HepG2 (cell line): ENCODE measurements at regions not wholly inside any gene's neighbourhood (a gene's known extent, or its start where the extent isn't known, plus 50 kb on each side); places are given as distances from the start of the nearest gene placed in this dataset.

ENCODE experiments used
- ATAC-seq: fragments of 200-7000 bp; cut with Tn5 transposase; 3 replicates; pipeline ENCODE4 v1.9.1; 2020; ENCODE audit warnings: mild to moderate bottlenecking, moderate library complexity
- BruUV-seq: library from RNA; stranded (reverse); fragments of 400-500 nt; replicated peaks from 2 replicates; lab custom pipeline; 2021; lab: Mats Ljungman, UMichigan
- CTCF ChIA-PET: fragments of 300-600 bp; formaldehyde crosslinking; extraction: SDS; loops from one replicate; lab custom pipeline; 2021; ENCODE audit warnings: low total read pairs, inconsistent platforms, low intra/inter-chr PET ratio; lab: Yijun Ruan, JAX
- POLR2A ChIA-PET: fragments of 350-600 bp; sonication (Branson Sonifier 250); formaldehyde crosslinking; loops from one replicate; lab custom pipeline; 2020; ENCODE audit warnings: antibody characterized with exemption, inconsistent platforms; lab: Yijun Ruan, JAX
- DNase-seq: peaks from one replicate; pipeline ENCODE4 v3.0.0-alpha.2; 2015; ENCODE audit warnings: low spot score
- FAIRE-seq: peaks from 3 replicates; lab custom pipeline; 2011; peaks lifted over from hg19 to GRCh38; lab: Jason Lieb, UNC
- H2AFZ ChIP-seq: one replicate; pipeline ENCODE4 v1.6.1; 2011; ENCODE audit warnings: low read length, inconsistent platforms
- H3K27ac ChIP-seq: fragments of 300-600 bp; 3 replicates; pipeline ENCODE4 v1.8.0; 2011; ENCODE audit warnings: mixed run types, mild to moderate bottlenecking, mixed read lengths, low read length, inconsistent platforms; ENCODE audit not compliant: insufficient read depth; ENCODE audit errors: extremely low read length
- H3K27me3 ChIP-seq, 2 experiments: fragments of 200-600 bp in 1 of 2; 2 replicates in 1 of 2; 3 replicates in 1 of 2; pipeline versions ENCODE4 v1.6.0 to v1.8.0; 2011; ENCODE audit warnings: low read length in 2 of 2, mild to moderate bottlenecking in 2 of 2, moderate library complexity in 2 of 2, inconsistent platforms in 1 of 2; ENCODE audit not compliant: insufficient read depth in 2 of 2, control insufficient read depth in 1 of 2
- H3K36me3 ChIP-seq, 2 experiments: fragments of 200-600 bp in 1 of 2; replicated peaks in 1 of 2; 2 replicates in 1 of 2; 3 replicates in 1 of 2; pipeline versions ENCODE4 v1.5.1 to v1.8.0; 2011; ENCODE audit warnings: low read length in 2 of 2, inconsistent platforms in 1 of 2; ENCODE audit not compliant: insufficient read depth in 2 of 2, control insufficient read depth in 1 of 2
- H3K4me1 ChIP-seq: 2 replicates; pipeline ENCODE4 v1.5.1; 2012; ENCODE audit warnings: low read length, inconsistent platforms; ENCODE audit not compliant: insufficient read depth
- H3K4me2 ChIP-seq: 2 replicates; pipeline ENCODE4 v1.6.0; 2011; ENCODE audit warnings: low read depth, low read length, inconsistent platforms
- H3K4me3 ChIP-seq, 3 experiments: fragments of 200-600 bp in 1 of 3; sonication (generic), shearing (Covaris generic) in 1 of 3; replicated peaks in 1 of 3; 2 replicates each; pipeline ENCODE4 v1.5.1; 2011 to 2016; ENCODE audit warnings: low read length in 3 of 3, inconsistent platforms in 2 of 3, low read depth in 2 of 3, mild to moderate bottlenecking in 2 of 3, control low read depth in 1 of 3, mixed read lengths in 1 of 3; ENCODE audit not compliant: insufficient read depth in 1 of 3
- H3K79me2 ChIP-seq: one replicate; pipeline ENCODE4 v1.6.1; 2011; ENCODE audit warnings: low read length, inconsistent platforms; ENCODE audit not compliant: insufficient read depth
- H3K9ac ChIP-seq: 2 replicates; pipeline ENCODE4 v1.6.0; 2011; ENCODE audit warnings: mild to moderate bottlenecking, low read depth, low read length, inconsistent platforms; ENCODE audit not compliant: insufficient read depth
- H3K9me3 ChIP-seq: 2 replicates; pipeline ENCODE4 v1.5.1; 2012; ENCODE audit warnings: mild to moderate bottlenecking, low read length
- H4K20me1 ChIP-seq: 2 replicates; pipeline ENCODE4 v1.6.0; 2011; ENCODE audit warnings: inconsistent platforms, mild to moderate bottlenecking, low read length, moderate library complexity; ENCODE audit not compliant: insufficient read depth
- ARHGAP35 ChIP-seq: sonication (generic); formaldehyde crosslinking; IDR thresholded peaks from 2 replicates; pipeline ENCODE4 v1.9.0; 2022; ENCODE audit warnings: mild to moderate bottlenecking, inconsistent platforms, moderate library complexity, missing genetic modification reagents, borderline replicate concordance
- CENPX ChIP-seq: sonication (generic); formaldehyde crosslinking; IDR thresholded peaks from 2 replicates; pipeline ENCODE4 v1.9.0; 2021; ENCODE audit warnings: mild to moderate bottlenecking, missing genetic modification reagents, moderate library complexity
- GMEB1 ChIP-seq: sonication (generic); formaldehyde crosslinking; IDR thresholded peaks from 2 replicates; pipeline ENCODE4 v1.5.1; 2020; ENCODE audit warnings: missing genetic modification reagents, mild to moderate bottlenecking, borderline replicate concordance
- HOXA7 ChIP-seq: sonication (generic); formaldehyde crosslinking; IDR thresholded peaks from 2 replicates; pipeline ENCODE4 v1.8.1; 2022; ENCODE audit warnings: mild to moderate bottlenecking, missing genetic modification reagents, moderate library complexity
- SKIL ChIP-seq: sonication (generic); formaldehyde crosslinking; IDR thresholded peaks from 2 replicates; pipeline ENCODE4 v1.8.0; 2022; ENCODE audit warnings: missing genetic modification reagents, mild to moderate bottlenecking, moderate library complexity, borderline replicate concordance
- SMARCC2 ChIP-seq: fragments of 450-650 bp; IDR thresholded peaks from 2 replicates; pipeline ENCODE4 v1.6.1; 2017; ENCODE audit warnings: antibody characterized with exemption, mild to moderate bottlenecking
- ZBTB25 ChIP-seq: IDR thresholded peaks from 2 replicates; pipeline ENCODE4 v1.6.1; 2018; ENCODE audit warnings: missing genetic modification reagents
- ZFP82 ChIP-seq: sonication (generic); formaldehyde crosslinking; IDR thresholded peaks from 2 replicates; pipeline ENCODE4 v1.5.1; 2020; ENCODE audit warnings: mild to moderate bottlenecking, missing genetic modification reagents, borderline replicate concordance
- ZNF629 ChIP-seq: sonication (generic); formaldehyde crosslinking; conservative IDR thresholded peaks from 2 replicates; pipeline ENCODE4 v1.5.0; 2020; ENCODE audit warnings: missing genetic modification reagents
- ZNF761 ChIP-seq: sonication (generic); formaldehyde crosslinking; conservative IDR thresholded peaks from 2 replicates; pipeline ENCODE4 v1.4.0; 2020; ENCODE audit warnings: mild to moderate bottlenecking, missing genetic modification reagents
- ZSCAN30 ChIP-seq: sonication (generic); formaldehyde crosslinking; IDR thresholded peaks from 2 replicates; pipeline ENCODE4 v1.5.0; 2020; ENCODE audit warnings: mild to moderate bottlenecking, missing genetic modification reagents
- ZSCAN9 ChIP-seq: IDR thresholded peaks from 2 replicates; pipeline ENCODE4 v1.6.1; 2016; ENCODE audit warnings: borderline replicate concordance
- WGBS: methylation state at CpG from one replicate; pipeline ENCODE4 v1.1.6; 2017; ENCODE audit warnings: low lambda C conversion rate; 5-methylcytosine and 5-hydroxymethylcytosine counted together
- in situ Hi-C: cut with HindIII; loops from 2 replicates; pipeline ENCODE4 v1.10.0; 2017; ENCODE audit warnings: low pct_unique_long_range_greater_than_20kb; ENCODE audit not compliant: extremely low pct_ligation_motif_present
- intact Hi-C: fragments of 100-400 bp; cut with micrococcal nuclease; formaldehyde crosslinking; loops from one replicate; pipeline ENCODE4 v1.10.0; 2022; ENCODE audit not compliant: unreplicated experiment
- TF ChIP-seq, protein P1 (sequence below): sonication (generic); formaldehyde crosslinking; IDR thresholded peaks from 2 replicates; pipeline ENCODE4 v1.4.0; 2020; ENCODE audit warnings: missing genetic modification reagents

GRCh38 chr1:68930101-68930500, 433.2 kb upstream of the DEPDC1 start (continued):
- TF ChIP-seq SKIL (CRISPR knock-in tag) (no peak), SMARCC2 (no peak), CENPX (no peak), ZSCAN30 (CRISPR knock-in tag) (no peak), ZNF761 (CRISPR knock-in tag) (no peak), HOXA7 (CRISPR knock-in tag) (no peak), ZSCAN9 (CRISPR knock-in tag) (no peak)

DNA sequence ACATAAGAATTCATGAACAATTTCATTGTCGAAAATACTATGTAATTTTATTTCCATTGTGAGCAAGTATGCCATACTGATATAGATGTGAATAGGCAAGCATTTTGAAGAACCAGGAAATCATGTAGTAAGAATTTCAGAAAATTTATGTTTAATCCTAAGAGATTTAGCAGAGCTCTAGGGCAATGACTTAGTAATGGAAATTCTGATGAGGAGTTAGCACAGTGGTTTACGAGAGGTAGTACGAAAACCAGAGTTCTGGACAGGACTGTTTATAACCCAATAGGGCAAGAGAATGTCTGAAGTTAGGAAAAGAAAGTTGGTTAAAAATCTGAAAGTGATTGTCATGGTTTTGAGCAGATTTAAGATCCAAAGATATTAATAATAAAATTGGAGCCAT, 439.6 kb upstream of the DEPDC1 start:
- Histone ChIP-seq H3K4me3 (no peak overlapping the region), H2AFZ (no peak overlapping the region), H3K4me1 (no peaks in the 10 kb centered on the region), H3K27me3 (no peaks in the 10 kb centered on the region), H3K9me3 (peaks cover 92% of the 10 kb centered on the region), H3K36me3 (no peaks in the 10 kb centered on the region), H3K4me2 (no peak overlapping the region), H4K20me1 (no peaks in the 10 kb centered on the region), H3K79me2 (no peaks in the 10 kb centered on the region), H3K9ac (no peak overlapping the region), H3K27ac (no peak overlapping the region)
- POLR2A ChIA-PET = no interaction called here
- ATAC-seq (no peak), DNase-seq (no peak), FAIRE-seq (no peak)
- BruUV-seq = no TSS peak
- in situ Hi-C loops (no loop called here), intact Hi-C loops (no loop called here)
- WGBS = 2% methylated on average over 3 of the region's 3 CpGs
- CTCF ChIA-PET = no interaction called here
- TF ChIP-seq ZFP82 (CRISPR knock-in tag) (no peak), GMEB1 (no peak), ARHGAP35 (CRISPR knock-in tag) (no peak), ZBTB25 (CRISPR knock-in tag) (no peak), ZNF629 (no peak)
- TF ChIP-seq, protein P1, sequence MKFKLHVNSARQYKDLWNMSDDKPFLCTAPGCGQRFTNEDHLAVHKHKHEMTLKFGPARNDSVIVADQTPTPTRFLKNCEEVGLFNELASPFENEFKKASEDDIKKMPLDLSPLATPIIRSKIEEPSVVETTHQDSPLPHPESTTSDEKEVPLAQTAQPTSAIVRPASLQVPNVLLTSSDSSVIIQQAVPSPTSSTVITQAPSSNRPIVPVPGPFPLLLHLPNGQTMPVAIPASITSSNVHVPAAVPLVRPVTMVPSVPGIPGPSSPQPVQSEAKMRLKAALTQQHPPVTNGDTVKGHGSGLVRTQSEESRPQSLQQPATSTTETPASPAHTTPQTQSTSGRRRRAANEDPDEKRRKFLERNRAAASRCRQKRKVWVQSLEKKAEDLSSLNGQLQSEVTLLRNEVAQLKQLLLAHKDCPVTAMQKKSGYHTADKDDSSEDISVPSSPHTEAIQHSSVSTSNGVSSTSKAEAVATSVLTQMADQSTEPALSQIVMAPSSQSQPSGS = no peak
